H1 (cell line): ENCODE measurements at regions not wholly inside any gene's neighbourhood (a gene's known extent, or its start where the extent isn't known, plus 50 kb on each side); places are given as distances from the start of the nearest gene placed in this dataset.

Source experiments
- CTCF ChIA-PET: fragments of 300-600 bp; sonication (Branson Sonifier 250); formaldehyde crosslinking; loops from one replicate; lab custom pipeline; 2021; ENCODE audit not compliant: partially characterized antibody; lab: Charles Lee
- POLR2A ChIA-PET: fragments of 300-600 bp; sonication (Branson Sonifier 250); formaldehyde crosslinking; loops from one replicate; lab custom pipeline; 2021; ENCODE audit warnings: inconsistent platforms; ENCODE audit not compliant: partially characterized antibody; lab: Charles Lee
- DNase-seq, 2 experiments: peaks; one replicate each; pipeline versions ENCODE4 v3.0.0 to v3.0.0-alpha.2; 2010 to 2022; ENCODE audit warnings: low spot score in 2 of 2, low read depth in 1 of 2, mixed read lengths in 1 of 2
- FAIRE-seq: peaks from 2 replicates; lab custom pipeline; 2011; peaks lifted over from hg19 to GRCh38; lab: Jason Lieb, UNC
- H2AFZ ChIP-seq: 2 replicates; pipeline ENCODE4 v1.8.1; 2012; ENCODE audit warnings: low read length, inconsistent platforms
- H2AK5ac ChIP-seq: 2 replicates; pipeline ENCODE4 v1.6.1; 2013; ENCODE audit warnings: low read depth, low read length
- H2BK120ac ChIP-seq: replicated peaks from 2 replicates; pipeline ENCODE3; 2013; ENCODE audit warnings: low read depth, low read length, inconsistent platforms
- H2BK12ac ChIP-seq: 2 replicates; pipeline ENCODE4 v1.6.1; 2013; ENCODE audit warnings: low read depth, low read length
- H2BK15ac ChIP-seq: 2 replicates; pipeline ENCODE4 v1.6.1; 2013; ENCODE audit warnings: low read length
- H2BK20ac ChIP-seq: 2 replicates; pipeline ENCODE4 v1.6.1; 2013; ENCODE audit warnings: low read length
- H2BK5ac ChIP-seq: 2 replicates; pipeline ENCODE4 v1.6.1; 2013; ENCODE audit warnings: low read depth, low read length
- H3K14ac ChIP-seq: 2 replicates; pipeline ENCODE4 v1.6.1; 2013; ENCODE audit warnings: inconsistent platforms; ENCODE audit not compliant: insufficient read length
- H3K18ac ChIP-seq: 2 replicates; pipeline ENCODE4 v1.6.1; 2013; ENCODE audit warnings: low read length; ENCODE audit errors: extremely low read depth
- H3K23ac ChIP-seq: 2 replicates; pipeline ENCODE4 v1.6.1; 2013; ENCODE audit warnings: inconsistent platforms; ENCODE audit not compliant: insufficient read length
- H3K23me2 ChIP-seq: 2 replicates; pipeline ENCODE4 v1.6.1; 2013; ENCODE audit warnings: low read depth, low read length
- H3K27ac ChIP-seq: 2 replicates; pipeline ENCODE4 v1.6.1; 2011; ENCODE audit warnings: low read depth, low read length, inconsistent platforms
- H3K27me3 ChIP-seq, 4 experiments: replicated peaks in 1 of 4; 1 replicate in 1 of 4; 2 replicates in 3 of 4; pipeline versions ENCODE4 v1.6.1 to v1.8.1; 2011 to 2013; ENCODE audit warnings: low read length in 3 of 4, mild to moderate bottlenecking in 3 of 4, inconsistent platforms in 2 of 4, mixed read lengths in 2 of 4, moderate library complexity in 1 of 4; ENCODE audit not compliant: control insufficient read depth in 3 of 4, insufficient read depth in 3 of 4; ENCODE audit errors: extremely low read depth in 1 of 4
- H3K36me3 ChIP-seq, 4 experiments: 2 replicates each; pipeline versions ENCODE4 v1.6.1 to v1.8.1; 2011 to 2013; ENCODE audit warnings: mild to moderate bottlenecking in 4 of 4, low read length in 3 of 4, moderate library complexity in 2 of 4, control low read depth in 1 of 4, inconsistent platforms in 1 of 4; ENCODE audit not compliant: insufficient read depth in 4 of 4, control insufficient read depth in 2 of 4
- H3K4ac ChIP-seq: replicated peaks from 2 replicates; pipeline ENCODE3; 2013; ENCODE audit warnings: low read length, low read depth, mixed read lengths, inconsistent platforms; ENCODE audit not compliant: insufficient read length
- H3K4me1 ChIP-seq, 4 experiments: replicated peaks in 1 of 4; 1 replicate in 1 of 4; 2 replicates in 3 of 4; pipeline versions ENCODE4 v1.6.1 to v1.8.1; 2011 to 2013; ENCODE audit warnings: low read length in 3 of 4, inconsistent platforms in 2 of 4, mixed read lengths in 1 of 4; ENCODE audit not compliant: insufficient read depth in 4 of 4, control insufficient read depth in 3 of 4
- H3K4me2 ChIP-seq, 2 experiments: 2 replicates each; pipeline versions ENCODE4 v1.6.1 to v1.8.1; 2011 to 2013; ENCODE audit warnings: low read depth in 2 of 2, low read length in 2 of 2, control low read depth in 1 of 2, inconsistent platforms in 1 of 2, mild to moderate bottlenecking in 1 of 2; ENCODE audit not compliant: insufficient read depth in 1 of 2
- H3K4me3 ChIP-seq, 4 experiments: fragments of 200-600, 300-600 bp in 1 of 4; sonication (generic), shearing (Covaris generic), sonication (Bioruptor Twin) in 1 of 4; 2 replicates each; pipeline versions ENCODE4 v1.5.1 to v1.8.1; 2011 to 2016; ENCODE audit warnings: low read length in 4 of 4, low read depth in 3 of 4, control low read depth in 2 of 4, inconsistent platforms in 2 of 4, mild to moderate bottlenecking in 2 of 4, mixed read lengths in 1 of 4, moderate library complexity in 1 of 4; ENCODE audit not compliant: insufficient read depth in 2 of 4; ENCODE audit errors: extremely low read depth in 1 of 4
- H3K56ac ChIP-seq: replicated peaks from 2 replicates; pipeline ENCODE3; 2013; ENCODE audit warnings: low read depth, mild to moderate bottlenecking, mixed read lengths, low read length, inconsistent platforms; ENCODE audit not compliant: insufficient read length
- H3K79me1 ChIP-seq: 2 replicates; pipeline ENCODE4 v1.6.1; 2013; ENCODE audit warnings: low read depth, low read length, control low read depth
- H3K79me2 ChIP-seq, 2 experiments: 2 replicates each; pipeline versions ENCODE4 v1.6.1 to v1.8.1; 2012 to 2013; ENCODE audit warnings: low read length in 2 of 2, mild to moderate bottlenecking in 2 of 2, inconsistent platforms in 1 of 2; ENCODE audit not compliant: insufficient read depth in 2 of 2, control insufficient read depth in 1 of 2
- H3K9ac ChIP-seq, 4 experiments: replicated peaks in 1 of 4; 1 replicate in 1 of 4; 2 replicates in 3 of 4; pipeline versions ENCODE4 v1.6.1 to v1.8.1; 2011 to 2013; ENCODE audit warnings: low read depth in 3 of 4, low read length in 3 of 4, control low read depth in 2 of 4, mild to moderate bottlenecking in 2 of 4, moderate library complexity in 2 of 4, inconsistent platforms in 1 of 4; ENCODE audit errors: extremely low read depth in 1 of 4
- H3K9me3 ChIP-seq, 2 experiments: 2 replicates each; pipeline versions ENCODE4 v1.6.1 to v1.8.1; 2012 to 2013; ENCODE audit warnings: mild to moderate bottlenecking in 2 of 2, moderate library complexity in 2 of 2, control low read depth in 1 of 2, inconsistent platforms in 1 of 2, low read depth in 1 of 2, low read length in 1 of 2, mixed read lengths in 1 of 2; ENCODE audit not compliant: insufficient read depth in 2 of 2
- H4K20me1 ChIP-seq, 2 experiments: replicated peaks in 1 of 2; 2 replicates each; pipeline versions ENCODE3 to v1.8.1; 2011 to 2013; ENCODE audit warnings: inconsistent platforms in 2 of 2, low read length in 2 of 2, mild to moderate bottlenecking in 1 of 2; ENCODE audit not compliant: insufficient read depth in 2 of 2, control insufficient read depth in 1 of 2
- H4K5ac ChIP-seq: 2 replicates; pipeline ENCODE4 v1.6.1; 2013; ENCODE audit warnings: low read length, low read depth, mixed read lengths, inconsistent platforms; ENCODE audit not compliant: insufficient read length
- H4K8ac ChIP-seq: 2 replicates; pipeline ENCODE4 v1.8.0; 2013; ENCODE audit warnings: mild to moderate bottlenecking, moderate library complexity, low read length, inconsistent platforms; ENCODE audit not compliant: insufficient read depth; ENCODE audit errors: extremely low read depth
- H4K91ac ChIP-seq: replicated peaks from 2 replicates; pipeline ENCODE3; 2013; ENCODE audit warnings: low read length, mixed read lengths, inconsistent platforms; ENCODE audit not compliant: insufficient read length
- CBX8 ChIP-seq: fragments of 300-800, 300-1000 bp; sonication (generic); IDR thresholded peaks from 2 replicates; pipeline ENCODE4 v1.7.1; 2016; ENCODE audit warnings: low read depth, low read length, borderline replicate concordance
- EP300 ChIP-seq, 2 experiments: IDR thresholded peaks; 1 replicate in 1 of 2; 2 replicates in 1 of 2; pipeline ENCODE4 v1.6.1; 2011 to 2012; ENCODE audit warnings: low read depth in 2 of 2, low read length in 2 of 2, mild to moderate bottlenecking in 2 of 2, borderline replicate concordance in 1 of 2, inconsistent platforms in 1 of 2, moderate library complexity in 1 of 2
- GABPA ChIP-seq: IDR thresholded peaks from 2 replicates; pipeline ENCODE4 v1.6.1; 2011; ENCODE audit warnings: mild to moderate bottlenecking, low read length, moderate library complexity, borderline replicate concordance; ENCODE audit not compliant: insufficient read depth
- KDM4A ChIP-seq: IDR thresholded peaks from one replicate; pipeline ENCODE4 v1.7.1; 2012; ENCODE audit warnings: low read depth, mild to moderate bottlenecking, moderate library complexity, low read length, inconsistent platforms; ENCODE audit not compliant: severe bottlenecking
- KDM5A ChIP-seq: fragments of 200-600 bp; IDR thresholded peaks from 2 replicates; pipeline ENCODE4 v1.7.1; 2012; ENCODE audit warnings: mild to moderate bottlenecking, low read length, inconsistent platforms, mixed read lengths
- MAX ChIP-seq: IDR thresholded peaks from 2 replicates; pipeline ENCODE4 v1.6.1; 2012; ENCODE audit warnings: inconsistent platforms
- POLR2A ChIP-seq, 2 experiments: IDR thresholded peaks; 1 replicate in 1 of 2; 2 replicates in 1 of 2; pipeline ENCODE4 v1.6.1; 2011; ENCODE audit warnings: low read depth in 2 of 2, low read length in 2 of 2, mild to moderate bottlenecking in 2 of 2; ENCODE audit errors: control extremely low read depth in 1 of 2
- RAD21 ChIP-seq, 2 experiments: IDR thresholded peaks in 1 of 2; conservative IDR thresholded peaks in 1 of 2; 2 replicates each; pipeline ENCODE4 v1.6.1; 2011; ENCODE audit warnings: low read depth in 2 of 2, low read length in 2 of 2, improper control_type of control experiment in 1 of 2, inconsistent platforms in 1 of 2, mild to moderate bottlenecking in 1 of 2, moderate library complexity in 1 of 2
- RBBP5 ChIP-seq: IDR thresholded peaks from 2 replicates; pipeline ENCODE4 v1.7.1; 2012; ENCODE audit warnings: low read depth, mild to moderate bottlenecking, inconsistent platforms, low read length, moderate library complexity, borderline replicate concordance
- SP1 ChIP-seq: IDR thresholded peaks from 2 replicates; pipeline ENCODE4 v1.6.1; 2011; ENCODE audit warnings: low read depth, low read length
- SP4 ChIP-seq: IDR thresholded peaks from 2 replicates; pipeline ENCODE4 v1.6.1; 2012; ENCODE audit warnings: low read length, inconsistent platforms
- WGBS, 2 experiments: shearing (Covaris generic) in 1 of 2; methylation state at CpG; one replicate each; pipeline versions ENCODE4 v1.1.6 to v1.1.7; 2013 to 2015; ENCODE audit warnings: low lambda C conversion rate in 2 of 2, mixed read lengths in 2 of 2, inconsistent platforms in 1 of 2, low coverage in 1 of 2, missing lambda C conversion rate in 1 of 2; ENCODE audit not compliant: insufficient replicate concordance in 2 of 2, insufficient coverage in 1 of 2, insufficient read length in 1 of 2; ENCODE audit errors: extremely low coverage in 1 of 2, missing lambda C conversion rate in 1 of 2; 5-methylcytosine and 5-hydroxymethylcytosine counted together

- H3K18ac ChIP-seq: no peak overlapping the region
- no peak overlapping the region for H2AK5ac ChIP-seq
- no peak overlapping the region for H2AFZ ChIP-seq
- no peak overlapping the region for H2BK5ac ChIP-seq
- no peak overlapping the region for H3K4me3 ChIP-seq
- H4K5ac ChIP-seq: no peak overlapping the region
- H4K8ac ChIP-seq: no peak overlapping the region
- H3K27ac ChIP-seq: no peak overlapping the region
- ChIA-PET CTCF (no interaction called here), POLR2A (no interaction called here)
- H3K4me2 ChIP-seq: no peak overlapping the region
- H3K23me2 ChIP-seq: no peaks in the 10 kb centered on the region
- H3K79me2 ChIP-seq: no peaks in the 10 kb centered on the region
- no peak overlapping the region for H3K56ac ChIP-seq
- no peak overlapping the region for H2BK20ac ChIP-seq
- H3K9ac ChIP-seq: no peak overlapping the region
- H2BK12ac ChIP-seq: no peak overlapping the region
- H3K79me1 ChIP-seq: no peaks in the 10 kb centered on the region
- H3K4ac ChIP-seq: no peak overlapping the region
- no peak overlapping the region for H3K14ac ChIP-seq
- DNase-seq: no peak
- H2BK120ac ChIP-seq: no peak overlapping the region
- no peak overlapping the region for H3K23ac ChIP-seq
- no peaks in the 10 kb centered on the region for H3K36me3 ChIP-seq
- WGBS, 2 experiments: 91% methylated on average over 1 of the region's 1 CpG; no CpG with 5 or more reads in 1 of the 2 experiments
- no peaks in the 10 kb centered on the region for H3K27me3 ChIP-seq
- no peaks in the 10 kb centered on the region for H4K20me1 ChIP-seq
- FAIRE-seq: no peak
- H3K4me1 ChIP-seq: no peaks in the 10 kb centered on the region
- H4K91ac ChIP-seq: no peak overlapping the region
- H3K9me3 ChIP-seq: no peaks in the 10 kb centered on the region
- no peak overlapping the region for H2BK15ac ChIP-seq
- TF ChIP-seq KDM4A (no peak), MAX (no peak), POLR2A (IDR thresholded peaks at IDR 0.05; ENCODE audit: control extremely low read depth in 1 of 2, low read depth in 2 of 2, low read length in 2 of 2) (no peak), GABPA (no peak), KDM5A (no peak), SP4 (no peak), SP1 (no peak), RBBP5 (no peak), RAD21 (IDR thresholded peaks at IDR 0.05 in 1 of 2, conservative IDR thresholded peaks at IDR 0.05 in 1 of 2; ENCODE audit: low read depth in 2 of 2, low read length in 2 of 2) (no peak), EP300 (IDR thresholded peaks at IDR 0.05; ENCODE audit: borderline replicate concordance in 1 of 2, low read depth in 2 of 2, low read length in 2 of 2) (no peak), CBX8 (no peak)
Measured at GRCh38 chr13:90627813-90628212, 719.7 kb upstream of the MIR17HG start.
